Hematopoietic multipotent progenitor cell treated with erythropoietin and hydrocortisone succinate and interleukin-3 and kit ligand, for 17 days (in vitro differentiated cells): ENCODE measurements at regions not wholly inside any gene's neighbourhood (a gene's known extent, or its start where the extent isn't known, plus 50 kb on each side); places are given as distances from the start of the nearest gene placed in this dataset.

Experiments
- DNase-seq: peaks from one replicate; pipeline ENCODE4 v3.0.0-alpha.2; 2015; ENCODE audit warnings: low spot score

DNA sequence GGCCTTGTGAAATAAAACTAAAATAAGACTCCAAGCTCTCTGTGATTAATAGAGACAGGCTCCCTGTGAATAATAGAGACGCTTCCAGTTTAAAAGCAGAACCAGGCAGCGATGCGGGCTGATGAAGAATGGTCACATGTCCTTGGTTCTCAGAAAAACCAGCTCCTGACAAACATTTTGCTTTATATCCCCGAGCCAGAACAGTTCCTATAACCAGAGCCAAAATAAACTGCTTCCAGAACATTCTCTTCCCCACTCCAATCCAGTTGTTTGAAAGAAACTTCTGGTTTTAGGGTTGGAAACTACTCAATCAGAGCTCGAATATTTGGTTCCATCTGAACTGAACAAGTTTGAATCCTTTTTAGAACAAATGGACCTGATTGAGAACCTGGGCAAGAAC lies 213.7 kb downstream of the TSN start:
- DNase-seq, result no peak

DNA sequence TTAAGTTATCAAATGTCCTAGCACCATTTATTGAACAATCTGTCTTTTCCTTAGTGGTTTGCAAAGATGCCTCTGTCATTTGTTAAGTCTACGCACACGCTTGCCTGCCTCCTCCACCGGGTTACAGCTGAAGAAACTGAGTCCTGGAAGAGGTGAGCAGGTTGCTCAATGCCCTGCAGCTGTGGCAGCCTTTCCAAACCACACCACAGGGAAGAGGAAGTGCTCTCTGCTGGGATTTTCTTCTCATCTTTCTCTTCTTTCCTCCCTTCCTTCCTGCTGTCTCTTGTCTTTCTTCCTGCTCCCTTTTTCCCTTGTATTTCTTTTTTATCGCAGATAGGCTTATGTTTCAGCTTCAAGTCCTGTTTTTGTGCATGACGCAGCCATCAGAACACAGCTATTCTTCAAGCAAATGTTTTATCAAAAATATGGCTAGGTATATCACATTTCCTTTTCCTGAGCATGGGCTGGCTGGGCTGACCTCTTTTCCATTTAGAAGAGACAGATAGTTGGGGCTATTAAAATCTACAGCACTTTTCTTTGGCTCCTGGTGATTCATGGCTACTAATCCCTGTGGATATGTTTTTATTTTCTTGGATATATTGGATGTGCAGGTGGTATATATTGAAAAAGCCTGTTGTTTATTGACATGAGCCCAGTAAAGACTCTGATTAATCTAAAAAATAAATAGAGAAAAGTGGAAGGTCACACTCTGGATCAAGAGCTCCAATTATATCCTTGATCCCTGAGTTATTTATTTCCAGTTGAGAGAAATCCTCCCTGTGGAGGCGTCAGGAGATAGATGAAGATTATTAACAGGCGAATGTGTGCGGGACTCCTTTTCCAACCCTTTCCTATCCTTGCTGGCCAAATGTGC lies 214.6 kb downstream of the TSN start:
- no peak for DNase-seq

DNA sequence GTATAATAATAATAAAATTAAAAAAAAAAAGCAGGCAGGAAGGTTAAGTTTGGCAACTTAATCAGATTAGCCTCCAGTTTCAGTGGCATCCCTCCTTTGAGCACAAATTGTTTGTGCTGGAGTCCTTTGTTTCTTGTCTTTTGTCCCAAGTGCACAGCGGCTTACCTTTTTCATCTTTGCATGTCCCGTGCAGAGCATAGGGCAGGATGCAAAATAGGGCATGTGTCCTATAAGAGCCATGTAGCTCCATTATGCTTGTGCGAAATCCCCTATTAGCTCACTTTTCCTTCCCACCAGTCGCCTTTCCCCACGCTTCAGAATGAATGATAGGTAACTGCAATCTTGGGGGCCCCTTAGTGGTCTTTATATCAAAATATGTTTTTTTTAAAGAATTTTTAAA lies 216.8 kb downstream of the TSN start:
- DNase-seq, result no peak

DNA sequence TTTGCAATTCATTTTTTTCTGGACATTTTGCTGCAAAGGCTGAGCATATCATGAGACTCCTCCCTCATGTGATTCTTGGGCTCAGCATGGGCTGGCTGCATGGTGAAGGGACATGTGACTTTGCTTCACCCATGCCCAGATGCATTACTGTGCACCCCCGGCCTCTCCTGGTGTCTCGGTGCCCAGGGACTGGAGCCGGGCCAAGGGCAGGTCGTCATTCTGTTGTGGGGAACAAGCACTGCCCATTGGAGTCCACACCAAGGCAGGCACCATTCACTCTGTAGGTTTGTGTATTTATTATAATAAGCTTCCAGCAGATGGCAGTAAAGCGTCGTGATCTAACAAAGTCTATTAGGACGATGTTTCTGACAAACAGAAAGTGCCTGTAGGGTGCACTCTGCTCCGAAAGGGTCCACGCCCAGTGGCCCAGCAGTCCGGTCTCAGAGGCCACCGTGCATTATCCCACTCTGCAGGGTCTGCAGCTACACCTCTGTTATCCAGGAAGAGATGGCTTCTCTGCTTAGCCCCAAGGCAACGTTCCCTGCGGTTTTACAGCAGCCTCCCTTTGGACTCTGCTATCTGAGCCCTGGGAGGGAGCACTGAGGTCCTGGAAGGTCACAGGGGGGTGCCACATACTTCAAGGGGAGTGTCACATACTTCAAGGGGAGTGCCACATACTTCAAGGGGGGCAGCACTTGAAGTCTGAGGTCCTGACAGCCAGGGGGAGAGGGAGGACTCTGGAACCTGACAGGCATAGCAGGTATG lies 219.6 kb downstream of the TSN start:
- peak; percentile 75 for DNase-seq

DNA sequence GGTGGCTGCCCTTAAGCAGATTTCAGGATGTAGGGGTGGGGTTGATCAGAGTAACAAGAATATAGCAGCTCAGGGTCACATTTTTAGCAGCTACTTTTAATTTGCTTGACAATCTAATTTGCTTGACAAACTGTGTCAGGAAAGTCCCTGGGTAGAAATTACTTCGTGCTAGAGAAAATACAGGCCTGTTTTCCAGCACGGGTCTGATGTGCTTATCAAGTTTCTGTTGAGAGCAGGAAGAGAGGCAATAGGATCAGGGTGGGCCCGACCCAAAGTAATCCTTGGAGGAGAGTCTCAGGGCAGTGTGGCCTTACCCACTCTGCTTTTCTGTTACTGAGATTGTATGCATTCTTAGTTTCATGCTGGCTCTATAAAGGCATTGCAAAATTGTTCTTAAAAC lies 221.5 kb downstream of the TSN start:
- no peak for DNase-seq

DNA sequence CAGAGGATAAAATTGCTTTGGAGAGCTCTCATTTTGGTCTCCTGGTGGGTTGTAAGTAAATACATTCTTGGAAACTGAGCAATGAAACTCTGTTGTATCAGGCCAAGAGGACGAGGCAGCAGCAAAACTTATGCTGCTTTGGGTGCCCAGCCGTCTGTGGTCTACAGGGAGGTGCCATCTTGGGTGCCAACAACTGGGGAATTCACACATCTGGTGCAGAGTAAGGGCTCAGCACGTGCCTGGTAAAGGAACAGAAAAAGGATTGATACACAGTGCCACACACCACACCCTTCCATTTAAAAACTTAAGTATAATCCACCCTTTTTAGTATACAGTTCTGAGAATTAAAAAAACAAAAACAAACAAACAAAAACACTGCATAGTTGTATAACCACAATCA lies 221.9 kb downstream of the TSN start:
- DNase-seq, result no peak

DNA sequence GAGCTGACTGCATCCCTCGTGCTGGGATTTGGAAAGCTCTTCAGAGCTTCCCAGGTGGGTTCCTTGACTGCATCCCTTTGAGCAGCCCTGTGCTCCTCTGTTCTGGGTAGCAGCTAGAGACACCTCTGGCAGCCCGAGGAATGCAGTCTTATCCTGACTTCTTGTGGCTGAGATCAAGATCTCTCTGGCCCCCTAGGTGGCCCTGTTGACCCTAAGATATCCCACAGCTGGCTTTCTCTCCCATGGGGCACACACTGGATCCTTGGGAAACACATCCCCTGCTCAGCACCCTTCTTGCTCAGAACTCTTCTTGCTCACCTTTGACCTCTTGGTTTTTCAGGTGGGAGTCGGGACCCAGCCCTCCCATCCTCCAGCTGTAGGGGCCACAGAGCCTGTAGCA lies 237.2 kb downstream of the TSN start:
- no peak for DNase-seq

DNA sequence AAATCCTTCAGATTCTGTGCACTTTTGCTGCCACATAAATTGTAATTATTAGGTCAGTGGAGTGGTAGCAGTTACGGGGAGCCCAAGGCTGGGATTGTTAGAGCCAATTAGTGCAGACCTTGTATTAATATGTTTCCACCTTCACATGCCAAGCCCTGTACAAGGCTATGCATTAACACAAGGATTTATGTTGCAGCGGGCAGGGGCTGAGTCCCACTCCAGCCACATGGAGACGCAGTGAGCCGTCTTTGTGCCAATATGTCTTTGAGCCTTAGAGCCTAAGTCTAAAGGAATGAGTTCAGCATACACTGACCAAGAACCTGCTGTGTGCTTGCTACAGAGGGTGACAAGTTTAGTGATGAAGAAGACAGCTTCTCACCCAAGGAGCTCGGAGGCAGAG lies 238.2 kb downstream of the TSN start:
- DNase-seq, result no peak

DNA sequence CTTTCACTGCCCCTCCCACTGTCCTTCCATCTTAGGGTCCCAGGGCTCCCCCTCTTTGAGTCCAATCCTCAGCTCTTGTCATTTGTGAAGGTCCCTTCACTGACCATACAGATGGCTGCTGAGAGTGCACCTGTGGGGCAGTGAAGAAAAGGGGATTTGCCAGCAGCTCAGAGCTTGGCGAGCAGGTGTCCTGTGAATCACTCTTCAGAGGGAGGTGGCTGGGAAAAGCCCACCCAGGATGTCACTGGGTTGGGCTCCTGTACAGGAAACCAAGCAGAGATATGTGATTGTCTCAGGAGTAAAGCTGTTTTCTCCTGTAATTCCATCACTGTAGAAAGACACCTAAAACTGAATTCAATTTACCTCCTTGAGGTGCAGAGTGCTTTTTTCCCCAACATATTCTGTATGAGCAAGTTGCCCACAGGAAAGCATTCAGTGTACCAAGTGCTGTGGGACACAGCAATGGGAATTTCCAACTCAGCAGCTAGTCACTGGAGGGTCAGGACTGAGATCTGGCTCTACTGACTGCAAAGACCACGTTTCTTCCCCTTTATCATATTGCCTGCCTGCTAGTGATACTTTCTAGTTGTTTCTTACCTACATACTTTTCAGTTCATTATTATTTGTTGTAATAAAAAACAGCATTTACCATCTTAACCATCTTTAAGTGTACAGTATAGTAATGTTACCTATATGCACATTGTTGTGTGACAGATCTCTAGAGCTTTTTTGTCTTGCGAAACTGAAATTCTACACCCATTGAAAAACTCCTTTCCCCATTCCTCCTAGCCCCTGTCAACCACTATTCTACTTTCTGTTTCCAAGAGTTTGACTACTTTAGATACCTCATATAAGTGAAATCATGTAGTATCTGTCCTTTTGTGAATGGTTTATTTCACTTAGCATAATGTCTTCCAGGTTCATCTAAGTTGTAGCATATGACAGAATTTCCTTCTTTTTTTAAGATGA lies 239.1 kb downstream of the TSN start:
- DNase-seq, result no peak

DNA sequence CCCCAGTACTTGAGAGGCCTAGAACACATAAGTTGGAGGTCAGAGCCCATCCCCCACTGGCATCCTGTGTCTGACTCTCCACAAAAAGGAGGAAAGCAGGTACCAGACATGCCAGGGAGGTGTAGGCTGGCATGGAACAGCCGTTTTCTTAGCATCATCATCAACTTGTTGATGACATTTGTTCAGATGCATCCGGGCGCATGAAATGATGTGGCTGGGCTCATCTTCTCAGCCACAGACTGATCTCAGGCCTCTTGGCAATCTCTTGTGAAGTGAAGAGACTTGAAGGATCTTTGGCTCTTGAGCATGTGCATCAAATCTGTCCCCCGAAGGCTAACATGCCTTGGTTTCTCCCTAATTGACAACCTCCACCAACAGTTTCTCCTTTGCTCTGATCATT lies 243.3 kb downstream of the TSN start:
- DNase-seq, result no peak

DNA sequence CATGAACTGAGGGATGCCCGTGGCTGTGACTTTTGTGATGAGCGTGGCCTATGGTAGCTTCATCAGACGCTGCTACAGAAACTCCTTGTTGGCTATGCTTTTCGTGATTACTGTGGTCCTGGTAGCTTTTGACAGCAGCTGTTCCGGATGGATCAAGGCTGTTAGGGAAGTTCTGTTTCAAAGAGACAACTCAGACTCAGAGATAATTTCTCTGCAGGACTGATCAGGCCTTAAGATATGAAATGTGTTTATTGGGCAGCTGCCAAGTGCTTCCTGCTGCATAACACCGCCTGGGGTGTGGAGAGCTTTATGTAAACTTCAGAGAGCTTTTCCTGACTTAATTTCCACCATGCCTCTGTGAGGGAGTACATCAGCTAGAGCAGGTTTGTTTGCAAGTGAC lies 243.8 kb downstream of the TSN start:
- DNase-seq, result peak; percentile 9

DNA sequence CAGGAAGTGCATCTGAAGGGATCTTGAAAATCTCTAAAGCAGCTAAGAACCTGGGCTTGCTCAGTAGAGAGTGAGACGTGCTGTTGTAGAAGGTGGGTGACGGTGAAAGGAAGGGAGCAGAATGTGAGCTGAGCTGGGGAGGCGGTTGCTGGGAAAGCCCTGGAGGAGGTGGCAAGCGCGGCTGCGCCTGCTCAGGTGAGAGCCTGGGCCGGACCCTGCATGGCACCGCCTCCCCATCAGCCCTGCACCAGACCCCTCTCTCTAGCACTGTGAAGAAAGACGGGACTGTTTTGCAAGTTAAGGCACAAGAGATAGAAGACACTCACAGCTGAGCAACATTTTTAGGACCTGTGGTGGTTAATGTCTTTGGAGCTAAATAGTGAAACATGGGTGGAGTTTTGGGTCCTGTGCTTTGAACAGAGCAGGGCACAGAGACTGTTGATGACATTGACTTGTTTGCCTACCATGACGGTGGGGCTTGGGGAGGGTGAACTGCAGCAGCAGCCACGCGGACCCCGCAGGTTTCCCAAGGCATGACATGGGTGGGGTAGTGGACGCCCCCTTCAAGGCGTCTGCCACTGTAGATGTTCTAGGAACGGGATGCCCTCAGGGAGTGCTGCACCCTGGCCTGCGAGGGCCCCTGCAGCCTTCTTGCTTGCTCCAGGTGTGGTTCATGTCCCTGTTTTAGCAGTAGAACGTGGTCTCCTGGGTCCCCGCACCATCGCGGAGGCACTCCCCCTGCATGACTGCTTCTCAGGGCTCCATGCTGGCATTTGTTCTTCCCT lies 245.3 kb downstream of the TSN start:
- DNase-seq, result no peak

DNA sequence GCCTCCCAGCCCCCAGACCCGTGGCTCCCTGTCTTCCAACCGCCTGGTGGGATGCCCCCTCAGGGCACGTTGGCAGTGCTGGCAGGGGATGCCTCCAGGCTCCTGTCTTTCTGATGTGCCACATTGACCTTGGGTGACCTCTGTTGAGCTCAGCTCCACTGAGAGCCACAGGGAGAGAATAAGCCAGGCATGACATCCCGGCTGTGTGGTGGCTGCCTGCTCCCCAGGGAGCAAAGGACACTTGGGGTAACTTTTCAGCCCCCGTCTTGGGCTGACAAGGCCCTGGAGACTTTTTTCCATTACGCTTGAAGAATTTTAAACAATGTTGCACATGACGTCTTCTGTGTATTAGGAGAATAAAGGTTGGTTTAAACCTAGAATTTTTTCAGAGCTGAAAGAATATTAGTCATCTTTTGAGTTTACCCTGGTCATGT lies 246.0 kb downstream of the TSN start:
- no peak for DNase-seq

DNA sequence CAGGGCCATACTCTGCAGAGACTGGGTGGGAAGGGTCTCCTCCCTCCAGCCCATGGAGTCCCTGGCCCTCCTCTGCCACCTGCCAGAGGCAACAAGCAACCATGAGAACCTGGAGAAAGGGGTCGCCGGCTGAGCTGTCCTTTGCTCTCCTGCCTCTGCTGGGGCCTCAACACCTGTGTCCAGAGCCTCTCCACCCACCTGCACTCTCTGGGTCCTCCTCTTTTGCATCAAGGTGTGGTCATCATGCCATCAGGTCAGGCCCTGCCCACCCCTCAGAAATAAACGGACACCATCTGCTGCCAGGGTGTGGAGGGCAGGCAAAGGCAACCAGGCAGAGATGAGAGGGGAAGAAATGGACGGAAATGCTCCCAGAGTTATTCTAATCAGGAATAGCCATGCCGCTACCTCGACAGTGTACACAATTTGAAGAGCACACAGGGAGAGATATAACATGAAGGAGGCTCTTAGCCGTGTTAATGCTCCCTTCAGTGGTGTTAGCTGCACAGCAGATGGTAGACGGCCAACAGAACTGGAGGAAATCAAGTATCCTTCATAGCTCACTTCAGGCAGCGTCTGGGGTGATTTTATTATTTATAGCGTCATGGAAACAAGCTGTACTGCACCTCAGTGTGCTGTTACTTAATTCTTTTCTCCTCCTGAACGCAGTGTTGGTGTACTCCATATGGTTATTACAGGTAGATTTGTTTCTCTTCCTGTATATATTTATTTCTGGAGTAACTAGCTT lies 247.9 kb downstream of the TSN start:
- DNase-seq, result no peak

DNA sequence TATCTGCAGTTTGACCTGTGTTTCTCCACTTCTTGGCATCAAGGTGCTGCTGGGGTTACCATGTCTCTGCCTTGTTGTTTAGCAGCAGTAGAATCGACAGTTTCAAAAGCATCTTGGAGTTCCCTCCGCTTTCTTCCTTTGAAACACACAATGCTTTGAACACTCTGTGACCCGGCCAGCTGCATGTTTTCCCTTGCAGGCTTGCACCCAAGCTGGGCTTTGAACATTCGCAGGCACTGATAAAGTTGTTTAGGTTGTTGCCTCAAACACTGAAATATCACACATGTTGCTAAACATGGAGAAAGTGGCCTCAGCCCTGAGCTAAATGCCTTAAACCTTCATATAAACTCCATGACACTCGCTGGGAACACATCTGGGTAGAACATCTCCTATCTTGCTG lies 251.7 kb downstream of the TSN start:
- no peak for DNase-seq

DNA sequence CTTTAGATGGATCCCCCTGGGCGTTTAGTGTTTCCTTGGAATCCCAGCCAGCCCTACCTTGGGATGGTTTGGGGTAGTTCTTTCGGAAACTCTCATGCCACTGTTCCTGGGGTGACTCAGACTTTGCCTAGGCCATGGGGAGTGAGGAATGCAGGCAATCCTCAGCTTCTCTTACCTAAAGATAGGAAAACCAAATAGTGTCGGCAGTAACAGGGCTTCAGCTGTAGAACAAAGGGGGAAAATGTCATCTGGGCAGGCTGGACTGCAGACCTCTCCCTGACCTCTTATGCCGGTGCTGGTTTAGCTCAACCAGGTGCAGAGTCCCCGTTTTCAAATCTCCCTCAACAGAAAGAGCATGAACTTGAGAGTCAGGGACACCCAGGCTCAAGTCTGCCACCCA lies 252.1 kb downstream of the TSN start:
- no peak for DNase-seq

DNA sequence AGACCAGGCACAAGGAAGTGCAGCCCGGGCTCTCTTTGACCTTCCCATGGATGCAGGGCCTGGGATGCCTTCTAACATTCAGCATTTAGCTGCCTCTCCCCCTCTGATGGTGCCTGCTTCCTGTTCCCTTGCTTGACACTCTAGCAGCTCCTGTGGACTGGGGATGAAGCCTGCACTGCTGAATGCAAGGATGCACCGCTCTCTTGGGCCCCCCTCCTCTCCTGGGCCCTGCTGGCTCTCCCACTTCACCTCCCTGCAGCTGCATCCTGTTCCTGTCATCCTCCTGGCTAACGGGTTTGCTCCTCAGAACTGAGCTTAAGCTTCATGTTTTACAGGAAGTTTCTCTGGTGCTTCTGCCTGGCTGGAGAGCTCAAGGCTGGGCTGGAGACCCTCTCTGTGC lies 254.1 kb downstream of the TSN start:
- no peak for DNase-seq

DNA sequence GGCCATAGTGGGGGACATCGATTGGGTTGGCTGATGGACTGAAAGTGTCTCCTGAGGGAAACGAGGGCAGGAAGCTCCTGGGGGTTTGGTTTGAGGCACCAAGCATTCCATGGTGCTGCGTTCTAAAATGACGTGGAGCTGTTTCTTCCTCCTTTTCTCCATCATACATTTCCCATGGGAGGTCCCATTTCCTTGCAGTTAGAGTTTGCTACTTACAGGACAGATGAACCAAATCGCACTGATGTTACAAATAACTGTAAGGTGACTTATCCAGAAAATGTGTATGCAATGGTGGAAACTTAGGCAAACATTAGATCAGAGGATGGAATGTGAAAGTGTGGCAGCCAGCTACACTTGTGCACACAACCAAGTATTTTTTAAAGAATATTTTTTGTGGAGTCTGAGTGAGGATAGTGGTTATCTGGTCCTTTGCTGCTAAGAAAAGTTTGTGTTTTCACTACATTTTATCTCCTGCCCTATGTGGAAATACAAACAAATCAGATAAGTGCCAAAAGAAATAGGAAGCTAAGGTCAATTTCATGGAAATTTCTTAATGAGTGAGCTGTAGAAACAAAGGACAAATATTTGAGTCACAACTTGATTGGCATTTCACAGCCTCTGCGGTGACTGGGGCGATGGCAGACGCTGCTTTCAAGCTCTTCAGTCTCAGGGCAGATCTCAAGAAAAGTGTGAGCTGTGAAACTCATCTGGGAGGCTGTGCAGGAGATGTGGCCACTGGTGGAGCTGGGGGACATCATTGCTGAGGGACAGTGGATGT lies 256.2 kb downstream of the TSN start:
- DNase-seq, result no peak

DNA sequence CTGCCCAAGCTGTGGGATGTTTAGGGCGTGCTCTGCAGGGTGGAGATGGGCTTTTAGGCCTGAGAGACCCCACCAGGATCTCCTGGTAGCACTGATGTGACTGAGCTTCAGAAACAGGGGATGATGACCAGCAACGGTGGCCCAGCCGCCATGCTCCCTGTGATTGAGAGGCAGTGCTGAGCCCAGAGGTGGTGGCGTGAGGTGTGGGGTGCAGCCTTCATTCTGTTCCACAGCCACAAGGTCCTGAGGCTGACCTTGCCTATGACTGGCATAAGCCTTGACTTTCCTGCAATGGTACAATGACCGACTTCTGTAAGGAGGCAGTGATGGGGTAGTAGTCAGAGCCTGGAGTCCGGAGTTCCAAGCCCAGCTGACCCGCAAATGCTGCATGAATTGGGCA lies 263.3 kb downstream of the TSN start:
- DNase-seq, result no peak

DNA sequence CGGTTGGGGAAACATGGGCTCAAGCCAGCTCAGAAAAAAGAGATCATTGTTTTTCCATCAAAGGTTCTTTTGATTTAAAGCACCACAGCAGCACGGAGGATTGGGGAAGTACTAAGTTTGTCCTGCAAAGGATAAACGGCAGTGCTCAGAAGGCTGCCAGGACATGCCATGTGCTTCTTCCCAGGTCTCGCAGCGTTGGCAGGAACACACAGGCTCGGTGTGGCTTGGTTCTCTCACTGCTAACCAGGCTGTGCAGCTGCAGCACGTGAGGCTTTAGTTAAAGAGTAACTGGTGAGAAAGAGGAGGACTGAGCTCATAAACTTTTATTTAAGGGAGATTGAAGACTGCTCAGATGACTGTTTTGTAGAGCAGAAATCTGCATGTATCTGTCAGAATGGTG lies 264.3 kb downstream of the TSN start:
- DNase-seq, result no peak
